GM10248 (cell line): ENCODE measurements at regions not wholly inside any gene's neighbourhood (a gene's known extent, or its start where the extent isn't known, plus 50 kb on each side); places are given as distances from the start of the nearest gene placed in this dataset.
"Not testable (repeated sequence)": the region's sequence is repeated elsewhere in the genome, so short reads cannot be mapped to it uniquely, and the experiment has no call there.

ENCODE experiments used
- CTCF ChIA-PET: fragments of 300-600 bp; sonication (Branson Sonifier 250); formaldehyde crosslinking; extraction: SDS; loops from one replicate; lab custom pipeline; 2021; ENCODE audit warnings: antibody characterized with exemption; lab: Yijun Ruan, JAX
- POLR2A ChIA-PET: fragments of 350-650 bp; sonication (Branson Sonifier 250); formaldehyde crosslinking; extraction: SDS; loops from one replicate; lab custom pipeline; 2020; ENCODE audit warnings: antibody characterized with exemption; lab: Yijun Ruan, JAX
- DNase-seq: peaks from one replicate; pipeline ENCODE4 v3.0.0; 2012; ENCODE audit errors: extremely low spot score
- TF ChIP-seq, protein P1 (sequence below): IDR thresholded peaks from 2 replicates; pipeline ENCODE4 v1.5.1; 2012; ENCODE audit warnings: mild to moderate bottlenecking, low read depth; ENCODE audit errors: extremely low read depth, missing control alignments, control extremely low read depth

DNA sequence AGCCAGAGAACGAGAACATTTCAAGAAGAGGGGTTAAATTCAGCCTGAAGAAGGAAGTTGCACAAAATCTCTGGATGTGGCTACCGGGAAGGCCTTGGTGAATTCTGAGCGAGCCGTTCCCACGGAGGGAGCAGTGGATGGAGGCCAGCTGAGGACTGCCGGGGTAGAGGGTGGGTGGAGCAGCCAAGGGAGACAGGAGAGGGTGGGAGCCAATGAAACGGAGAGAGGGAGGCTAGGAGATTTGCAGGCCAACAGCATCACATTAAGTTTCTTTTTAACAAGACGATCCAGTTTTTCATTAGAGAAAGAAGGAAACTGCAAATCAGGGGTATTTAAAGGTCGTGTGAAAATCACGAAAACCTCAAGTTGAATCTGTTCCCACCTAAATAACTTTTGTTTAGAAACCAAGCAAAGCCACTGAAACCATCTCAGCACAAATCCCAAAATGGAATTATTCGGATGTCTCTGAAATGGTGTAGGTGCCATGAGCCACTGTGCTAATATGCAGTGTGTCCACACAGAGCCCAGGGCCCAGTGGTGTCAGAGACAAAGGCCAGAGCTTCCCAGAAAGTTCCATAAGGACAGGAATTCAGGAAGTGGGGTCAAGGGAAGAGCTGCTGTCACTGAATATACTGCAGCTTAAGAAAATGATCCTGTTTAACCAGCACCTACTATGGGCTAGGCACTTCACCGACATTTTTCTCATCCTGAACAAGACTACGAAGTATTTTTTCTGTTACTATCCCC is 59.7 kb upstream of the SLC35C1 start:
- CTCF ChIA-PET = no interaction called here
- TF ChIP-seq, protein P1, sequence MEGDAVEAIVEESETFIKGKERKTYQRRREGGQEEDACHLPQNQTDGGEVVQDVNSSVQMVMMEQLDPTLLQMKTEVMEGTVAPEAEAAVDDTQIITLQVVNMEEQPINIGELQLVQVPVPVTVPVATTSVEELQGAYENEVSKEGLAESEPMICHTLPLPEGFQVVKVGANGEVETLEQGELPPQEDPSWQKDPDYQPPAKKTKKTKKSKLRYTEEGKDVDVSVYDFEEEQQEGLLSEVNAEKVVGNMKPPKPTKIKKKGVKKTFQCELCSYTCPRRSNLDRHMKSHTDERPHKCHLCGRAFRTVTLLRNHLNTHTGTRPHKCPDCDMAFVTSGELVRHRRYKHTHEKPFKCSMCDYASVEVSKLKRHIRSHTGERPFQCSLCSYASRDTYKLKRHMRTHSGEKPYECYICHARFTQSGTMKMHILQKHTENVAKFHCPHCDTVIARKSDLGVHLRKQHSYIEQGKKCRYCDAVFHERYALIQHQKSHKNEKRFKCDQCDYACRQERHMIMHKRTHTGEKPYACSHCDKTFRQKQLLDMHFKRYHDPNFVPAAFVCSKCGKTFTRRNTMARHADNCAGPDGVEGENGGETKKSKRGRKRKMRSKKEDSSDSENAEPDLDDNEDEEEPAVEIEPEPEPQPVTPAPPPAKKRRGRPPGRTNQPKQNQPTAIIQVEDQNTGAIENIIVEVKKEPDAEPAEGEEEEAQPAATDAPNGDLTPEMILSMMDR = no peak
- DNase-seq = no peak
- POLR2A ChIA-PET = no interaction called here

DNA sequence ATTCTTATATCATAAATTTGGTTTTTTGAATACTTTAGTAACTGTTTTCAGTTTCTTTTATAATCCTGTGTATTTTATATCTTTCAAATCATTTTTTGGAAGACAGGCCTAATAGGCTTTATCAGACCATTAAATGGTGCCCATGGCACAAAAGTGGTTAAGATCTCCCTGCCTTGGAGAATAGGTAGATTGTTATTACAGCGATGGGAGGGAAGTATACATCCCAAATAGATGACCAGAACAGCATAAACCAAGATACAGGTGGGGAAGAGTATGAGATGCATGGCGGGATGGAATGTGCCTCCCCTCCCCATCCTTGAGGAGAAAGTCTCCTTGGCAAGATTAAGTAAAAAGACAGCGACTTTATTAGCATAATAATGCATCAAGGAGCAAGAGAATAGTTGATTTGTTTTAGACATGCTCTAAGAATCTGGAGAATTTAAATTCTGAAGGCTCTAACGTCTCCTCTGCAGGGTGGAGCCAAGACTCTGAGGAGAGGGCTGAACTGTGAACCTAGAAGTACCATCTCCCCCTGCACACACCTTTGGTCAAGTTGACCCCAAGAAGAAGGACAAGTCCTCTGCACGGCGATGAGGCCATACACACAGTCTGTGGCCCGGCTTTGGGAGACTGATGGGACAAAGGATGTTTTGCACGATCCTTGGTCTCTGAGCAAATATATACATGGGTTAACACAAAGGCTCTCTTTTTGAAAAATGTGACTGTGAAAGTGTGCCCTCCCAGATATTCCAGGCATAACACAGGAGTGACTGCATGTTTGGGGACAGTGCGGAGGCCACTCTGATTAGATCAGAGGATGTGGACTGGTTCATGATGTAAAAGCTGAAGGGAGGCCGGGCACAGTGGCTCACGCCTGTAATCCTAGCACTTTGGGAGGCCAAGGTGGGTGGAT is 61.1 kb upstream of the SLC35C1 start:
- TF ChIP-seq, protein P1 = no peak
- ChIA-PET CTCF (no interaction called here), POLR2A (no interaction called here)
- DNase-seq = no peak

DNA sequence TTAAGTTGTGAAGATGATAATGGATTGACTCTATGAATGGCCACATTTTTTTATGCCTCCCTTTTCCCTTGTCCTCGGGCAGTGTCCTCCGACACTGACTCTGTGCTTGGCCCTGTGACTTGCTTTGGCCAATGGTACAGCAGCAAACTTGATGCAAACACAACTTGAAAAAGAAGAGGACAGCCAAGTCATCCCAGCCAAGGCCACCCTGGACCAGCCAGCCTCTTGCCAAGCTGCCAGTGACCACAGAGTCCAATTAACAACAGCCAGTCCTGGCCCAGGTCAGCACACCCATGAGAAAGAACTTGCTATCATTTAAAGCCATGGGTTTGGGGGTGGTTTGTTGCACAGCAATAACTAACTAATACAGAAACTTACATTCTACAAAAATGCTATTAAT is 63.4 kb upstream of the SLC35C1 start:
- DNase-seq = no peak
- POLR2A ChIA-PET = no interaction called here
- TF ChIP-seq, protein P1 = no peak
- CTCF ChIA-PET = no interaction called here

DNA sequence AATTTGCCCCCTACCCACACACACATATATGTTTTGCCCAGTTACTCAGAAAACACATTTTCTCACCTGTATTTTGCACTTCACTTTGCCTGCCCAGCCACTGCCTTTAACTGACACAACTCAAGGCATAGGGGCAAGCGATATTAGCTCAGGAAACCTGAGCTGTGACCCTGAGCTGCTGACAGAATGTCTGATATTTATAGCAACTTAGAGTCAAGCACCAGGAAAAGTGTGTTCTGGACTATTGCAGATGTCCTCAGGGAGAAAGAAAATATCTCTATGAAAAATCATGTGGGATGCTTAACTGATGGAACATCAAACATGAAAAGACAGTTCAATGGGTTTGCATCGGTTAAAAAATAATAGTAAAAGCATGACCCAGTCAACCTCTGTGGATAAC is 63.9 kb upstream of the SLC35C1 start:
- CTCF ChIA-PET = no interaction called here
- POLR2A ChIA-PET = no interaction called here
- TF ChIP-seq, protein P1 = no peak
- no peak for DNase-seq

DNA sequence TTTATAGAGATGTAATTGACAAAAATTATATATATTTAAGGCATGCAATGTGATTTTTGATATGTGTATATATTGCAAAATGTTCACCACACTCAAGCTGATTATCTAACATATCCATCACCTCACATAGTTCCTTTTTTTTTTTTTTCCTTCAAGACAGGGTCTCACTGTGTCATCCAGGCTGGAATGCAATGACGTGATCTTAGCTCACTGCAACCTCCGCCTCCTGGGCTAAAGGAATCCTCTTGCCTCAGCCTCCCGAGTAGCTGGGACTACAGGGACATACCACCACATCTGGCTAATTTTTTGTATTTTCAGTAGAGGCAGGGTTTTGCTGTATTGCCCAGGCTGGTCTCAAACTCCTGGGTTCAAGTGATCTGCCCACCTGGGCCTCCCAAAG is 65.1 kb upstream of the SLC35C1 start:
- DNase-seq = no peak
- CTCF ChIA-PET = no interaction called here
- POLR2A ChIA-PET = interaction anchor here (0.6 kb wide), 1 partner anchor 38 kb away, joined by 5 read pairs; no protein-coding TSS in a partner anchor
- TF ChIP-seq, protein P1 = no peak

GRCh38 chr11:45739071-45739470 is 65.9 kb upstream of the SLC35C1 start:
- DNase-seq, POLR2A ChIA-PET, CTCF ChIA-PET: not testable (repeated sequence)

DNA sequence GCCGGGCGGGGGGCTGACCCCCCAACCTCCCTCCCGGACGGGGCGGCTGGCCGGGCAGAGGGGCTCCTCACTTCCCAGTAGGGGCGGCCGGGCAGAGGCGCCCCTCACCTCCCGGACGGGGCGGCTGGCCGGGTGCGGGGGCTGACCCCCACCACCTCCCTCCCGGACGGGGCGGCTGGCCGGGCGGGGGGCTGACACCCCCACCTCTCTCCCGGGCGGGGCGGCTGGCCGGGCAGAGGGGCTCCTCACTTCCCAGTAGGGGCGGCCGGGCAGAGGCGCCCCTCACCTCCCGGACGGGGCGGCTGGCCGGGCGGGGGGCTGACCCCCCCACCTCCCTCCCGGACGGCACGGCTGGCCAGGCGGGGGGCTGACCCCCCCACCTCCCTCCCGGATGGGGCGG is 66.8 kb upstream of the SLC35C1 start:
- POLR2A ChIA-PET, DNase-seq, CTCF ChIA-PET: not testable (repeated sequence)
